Tibial nerve (tissue), 4 donors: ENCODE measurements at regions not wholly inside any gene's neighbourhood (a gene's known extent, or its start where the extent isn't known, plus 50 kb on each side); places are given as distances from the start of the nearest gene placed in this dataset.
A peak's percentile ranks its signal among the peaks of the same experiment; 100 is the strongest.

Experiments used
- CTCF ChIP-seq, 5 experiments: fragments of 200-600 bp in 3 of 5; fragments of 450-650 bp in 2 of 5; sonication (generic) in 3 of 5; IDR thresholded peaks; one replicate each; pipeline ENCODE4 v1.5.1; 2016 to 2019; ENCODE audit warnings: antibody characterized with exemption in 5 of 5, mild to moderate bottlenecking in 3 of 5, moderate library complexity in 2 of 5
- EP300 ChIP-seq, 2 donors: sonication (generic); formaldehyde crosslinking; IDR thresholded peaks; one replicate each; pipeline ENCODE4 v1.6.1; 2017; ENCODE audit warnings: antibody characterized with exemption in 2 of 2, mild to moderate bottlenecking in 1 of 2
- POLR2A ChIP-seq, 2 donors: fragments of 450-650 bp; IDR thresholded peaks; one replicate each; pipeline ENCODE4 v1.6.1; 2017; ENCODE audit warnings: antibody characterized with exemption in 2 of 2, mild to moderate bottlenecking in 2 of 2, moderate library complexity in 2 of 2

- peak; percentile 64 to 76 (median 69) for TF ChIP-seq CTCF (IDR thresholded peaks at IDR 0.05)
- no peak for TF ChIP-seq POLR2A (IDR thresholded peaks at IDR 0.05)
- no peak for TF ChIP-seq EP300 (IDR thresholded peaks at IDR 0.05)
Measured at GRCh38 chr11:33987975-33988580, 63.5 kb upstream of the CAPRIN1 start.
